GM12891 (cell line): ENCODE measurements at regions not wholly inside any gene's neighbourhood (a gene's known extent, or its start where the extent isn't known, plus 50 kb on each side); places are given as distances from the start of the nearest gene placed in this dataset.

ENCODE experiments used
- POLR2A ChIP-seq: IDR thresholded peaks from 2 replicates; pipeline ENCODE4 v1.6.1; 2011; ENCODE audit warnings: low read depth, low read length, control low read depth
- POLR2AphosphoS5 ChIP-seq: IDR thresholded peaks from 2 replicates; pipeline ENCODE4 v1.6.1; 2011; ENCODE audit warnings: low read depth, low read length, control low read depth
- POU2F2 ChIP-seq: IDR thresholded peaks from 2 replicates; pipeline ENCODE4 v1.6.1; 2011; ENCODE audit warnings: low read depth, mild to moderate bottlenecking, control low read depth, low read length, moderate library complexity
- TAF1 ChIP-seq: IDR thresholded peaks from 2 replicates; pipeline ENCODE4 v1.6.1; 2011; ENCODE audit warnings: low read depth, low read length, control low read depth

DNA sequence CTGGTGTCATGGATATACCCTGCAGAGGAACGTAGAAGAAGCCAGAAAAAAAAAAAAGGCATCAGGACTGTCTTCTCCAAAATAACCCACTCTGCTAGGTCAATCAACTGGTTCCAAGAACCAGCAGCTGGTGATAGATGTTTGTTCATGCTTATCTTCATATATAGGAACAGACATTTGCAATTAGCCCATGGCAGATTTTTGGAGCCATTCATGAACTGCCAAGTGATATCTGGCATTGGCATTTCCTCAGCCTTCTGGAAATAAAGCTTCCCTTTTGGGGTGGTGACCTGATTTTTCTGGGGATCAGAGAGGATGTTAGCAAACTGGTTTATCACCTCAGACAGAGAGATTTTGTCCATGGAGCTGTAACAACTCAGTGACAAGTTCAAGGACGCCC is 234.9 kb downstream of the OSR1 start:
- TF ChIP-seq POLR2AphosphoS5 (no peak), POU2F2 (no peak), TAF1 (no peak), POLR2A (no peak)
